ENCODE measurements at regions not wholly inside any gene's neighbourhood (a gene's known extent, or its start where the extent isn't known, plus 50 kb on each side); places are given as distances from the start of the nearest gene placed in this dataset.
A peak's percentile ranks its signal among the peaks of the same experiment; 100 is the strongest.
"Not testable (repeated sequence)": the region's sequence is repeated elsewhere in the genome, so short reads cannot be mapped to it uniquely, and the experiment has no call there.

DNA sequence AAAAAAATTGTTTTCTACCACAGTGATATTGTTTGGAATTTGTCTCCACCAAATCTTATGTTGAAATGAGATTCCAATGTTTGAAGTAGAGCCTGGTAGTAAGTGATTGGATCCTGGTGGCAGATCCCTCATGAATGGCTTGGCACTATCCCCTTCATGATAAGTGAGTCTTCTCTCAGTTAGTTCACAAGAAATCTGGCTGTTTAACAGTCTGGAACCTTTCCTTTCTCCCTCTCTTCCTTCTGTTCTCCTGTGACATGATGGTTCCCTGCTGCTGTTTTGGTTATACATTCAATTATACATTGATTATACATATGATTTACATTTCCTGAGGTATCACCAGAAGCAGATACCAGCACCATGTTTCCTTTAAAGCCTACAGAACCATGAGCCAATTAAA is 442.2 kb downstream of the SLC6A15 start:
- Mint-ChIP-seq H3K4me3 (ENCODE audit: low read depth) (no peak overlapping the region), H3K4me1 (ENCODE audit: low read depth) (no peaks in the 10 kb centered on the region), H3K27me3 (no peaks in the 10 kb centered on the region), H3K9me3 (ENCODE audit: low read depth) (no peaks in the 10 kb centered on the region), H3K36me3 (ENCODE audit: insufficient read depth) (no peaks in the 10 kb centered on the region), H3K27ac (no peak overlapping the region)
- no peak for DNase-seq (ENCODE audit: low spot score, unreplicated experiment)
- TF ChIP-seq, protein P1, sequence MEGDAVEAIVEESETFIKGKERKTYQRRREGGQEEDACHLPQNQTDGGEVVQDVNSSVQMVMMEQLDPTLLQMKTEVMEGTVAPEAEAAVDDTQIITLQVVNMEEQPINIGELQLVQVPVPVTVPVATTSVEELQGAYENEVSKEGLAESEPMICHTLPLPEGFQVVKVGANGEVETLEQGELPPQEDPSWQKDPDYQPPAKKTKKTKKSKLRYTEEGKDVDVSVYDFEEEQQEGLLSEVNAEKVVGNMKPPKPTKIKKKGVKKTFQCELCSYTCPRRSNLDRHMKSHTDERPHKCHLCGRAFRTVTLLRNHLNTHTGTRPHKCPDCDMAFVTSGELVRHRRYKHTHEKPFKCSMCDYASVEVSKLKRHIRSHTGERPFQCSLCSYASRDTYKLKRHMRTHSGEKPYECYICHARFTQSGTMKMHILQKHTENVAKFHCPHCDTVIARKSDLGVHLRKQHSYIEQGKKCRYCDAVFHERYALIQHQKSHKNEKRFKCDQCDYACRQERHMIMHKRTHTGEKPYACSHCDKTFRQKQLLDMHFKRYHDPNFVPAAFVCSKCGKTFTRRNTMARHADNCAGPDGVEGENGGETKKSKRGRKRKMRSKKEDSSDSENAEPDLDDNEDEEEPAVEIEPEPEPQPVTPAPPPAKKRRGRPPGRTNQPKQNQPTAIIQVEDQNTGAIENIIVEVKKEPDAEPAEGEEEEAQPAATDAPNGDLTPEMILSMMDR (IDR thresholded peaks at IDR 0.05; ENCODE audit: unreplicated experiment) = no peak

DNA sequence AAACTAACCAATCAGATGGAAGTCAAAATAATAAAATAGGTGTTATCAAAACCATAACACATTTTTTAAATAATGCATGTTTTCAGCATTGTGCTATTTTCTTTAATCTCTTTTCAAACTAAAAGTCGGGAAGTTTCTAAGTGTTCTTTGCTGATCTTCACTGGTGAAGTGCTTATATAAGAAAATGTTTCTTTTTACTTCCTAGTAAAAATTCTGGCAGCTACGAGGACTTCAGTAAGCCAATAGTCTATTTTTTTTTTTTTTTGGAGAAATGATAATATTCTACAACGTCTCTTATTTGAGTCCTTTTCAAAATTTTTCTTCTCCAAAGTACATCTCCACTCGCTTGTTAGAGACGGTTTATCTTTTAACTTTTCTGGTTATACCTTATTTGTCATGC is 448.0 kb downstream of the SLC6A15 start:
- no peak overlapping the region for H3K27ac Mint-ChIP-seq
- no peaks in the 10 kb centered on the region for H3K27me3 Mint-ChIP-seq
- no peaks in the 10 kb centered on the region for H3K36me3 Mint-ChIP-seq (ENCODE audit: insufficient read depth)
- H3K4me3 Mint-ChIP-seq (ENCODE audit: low read depth) = no peak overlapping the region
- no peak for DNase-seq (ENCODE audit: low spot score, unreplicated experiment)
- no peaks in the 10 kb centered on the region for H3K4me1 Mint-ChIP-seq (ENCODE audit: low read depth)
- TF ChIP-seq, protein P1 (IDR thresholded peaks at IDR 0.05; ENCODE audit: unreplicated experiment) = no peak
- no peaks in the 10 kb centered on the region for H3K9me3 Mint-ChIP-seq (ENCODE audit: low read depth)

DNA sequence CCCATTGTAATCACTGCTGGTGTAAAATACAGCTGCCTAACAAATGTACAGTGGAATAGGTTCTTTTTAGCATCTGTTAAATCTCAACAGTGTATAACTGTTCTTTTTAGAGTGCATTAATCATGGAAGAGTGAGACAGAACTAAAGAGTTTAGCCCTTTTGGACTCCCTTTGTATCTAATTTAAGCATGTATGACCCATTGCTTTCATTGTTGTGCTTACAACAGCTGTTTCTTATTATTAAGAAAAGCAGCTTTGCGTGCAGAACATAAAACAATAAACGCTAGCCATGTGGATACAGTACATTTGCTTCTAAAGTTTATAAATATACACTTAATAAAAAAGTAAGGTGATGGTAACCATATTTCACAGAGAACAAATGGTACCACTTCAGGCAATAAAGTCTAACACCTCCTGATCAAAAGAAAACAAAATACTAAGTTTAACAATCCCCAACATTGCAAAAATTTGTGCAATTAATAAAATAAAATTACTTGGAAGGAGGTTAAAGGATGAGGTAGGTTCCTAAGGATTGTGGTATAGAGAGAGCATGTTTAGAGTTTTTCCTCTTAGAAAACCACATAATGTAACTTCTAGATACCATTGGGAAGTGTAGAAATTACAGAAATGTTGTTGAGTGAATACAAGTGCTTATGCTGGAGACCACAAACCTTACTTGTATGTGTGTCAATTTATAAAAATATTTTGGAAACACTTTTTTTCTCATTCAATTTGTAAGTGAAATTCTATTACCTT is 448.7 kb downstream of the SLC6A15 start:
- Mint-ChIP-seq H3K27me3 (no peaks in the 10 kb centered on the region), H3K4me1 (ENCODE audit: low read depth) (no peaks in the 10 kb centered on the region), H3K27ac (no peak overlapping the region), H3K9me3 (ENCODE audit: low read depth) (no peaks in the 10 kb centered on the region), H3K4me3 (ENCODE audit: low read depth) (no peak overlapping the region), H3K36me3 (ENCODE audit: insufficient read depth) (no peaks in the 10 kb centered on the region)
- TF ChIP-seq, protein P1 (IDR thresholded peaks at IDR 0.05; ENCODE audit: unreplicated experiment) = no peak
- DNase-seq (ENCODE audit: low spot score, unreplicated experiment) = no peak

DNA sequence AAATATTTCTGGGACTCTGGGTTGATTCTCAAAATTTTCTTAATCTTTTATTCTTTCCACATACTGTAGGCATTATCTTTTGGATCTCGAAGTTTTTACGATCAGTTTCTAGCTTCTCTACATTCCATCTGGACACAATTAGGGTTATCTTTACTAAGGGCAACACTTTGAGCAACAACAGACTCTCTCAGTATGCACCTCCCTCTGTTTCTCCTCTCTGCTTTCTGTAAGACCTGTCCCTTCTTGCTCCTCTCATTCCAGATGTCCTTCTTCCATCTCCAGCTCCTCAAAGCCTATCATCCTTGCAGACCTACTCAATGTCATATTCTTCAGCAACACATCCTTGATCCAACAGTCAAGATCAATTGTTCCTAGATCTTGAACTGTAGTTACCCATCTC is 457.0 kb downstream of the SLC6A15 start:
- Mint-ChIP-seq H3K27me3 (no peaks in the 10 kb centered on the region), H3K9me3 (ENCODE audit: low read depth) (no peaks in the 10 kb centered on the region), H3K27ac (no peak overlapping the region), H3K4me1 (ENCODE audit: low read depth) (no peaks in the 10 kb centered on the region), H3K4me3 (ENCODE audit: low read depth) (no peak overlapping the region), H3K36me3 (ENCODE audit: insufficient read depth) (no peaks in the 10 kb centered on the region)
- DNase-seq (ENCODE audit: low spot score, unreplicated experiment) = no peak
- TF ChIP-seq, protein P1 (IDR thresholded peaks at IDR 0.05; ENCODE audit: unreplicated experiment) = no peak

DNA sequence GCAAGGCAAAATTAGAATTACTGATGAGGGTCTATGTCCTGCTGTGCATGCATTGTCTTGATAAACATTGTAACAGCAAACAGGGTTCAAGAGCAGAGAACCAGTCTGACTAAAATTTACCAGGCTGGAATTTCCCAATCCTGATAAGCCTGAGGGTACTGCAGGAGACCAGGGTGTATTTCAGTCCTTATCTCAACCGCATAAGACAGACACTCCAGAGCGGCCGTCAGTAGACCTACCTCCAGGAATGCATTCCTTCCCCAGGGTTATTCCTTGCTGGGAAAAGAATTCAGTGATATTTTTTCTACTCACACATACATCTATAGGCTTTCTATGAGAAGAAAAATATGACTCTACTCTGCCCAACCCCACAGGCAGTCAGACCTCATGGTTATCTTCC is 466.1 kb downstream of the SLC6A15 start:
- not testable (repeated sequence) for H3K36me3 Mint-ChIP-seq (ENCODE audit: insufficient read depth); DNase-seq (ENCODE audit: low spot score, unreplicated experiment); H3K4me3 Mint-ChIP-seq (ENCODE audit: low read depth); H3K9me3 Mint-ChIP-seq (ENCODE audit: low read depth); H3K4me1 Mint-ChIP-seq (ENCODE audit: low read depth); H3K27me3 Mint-ChIP-seq; H3K27ac Mint-ChIP-seq

DNA sequence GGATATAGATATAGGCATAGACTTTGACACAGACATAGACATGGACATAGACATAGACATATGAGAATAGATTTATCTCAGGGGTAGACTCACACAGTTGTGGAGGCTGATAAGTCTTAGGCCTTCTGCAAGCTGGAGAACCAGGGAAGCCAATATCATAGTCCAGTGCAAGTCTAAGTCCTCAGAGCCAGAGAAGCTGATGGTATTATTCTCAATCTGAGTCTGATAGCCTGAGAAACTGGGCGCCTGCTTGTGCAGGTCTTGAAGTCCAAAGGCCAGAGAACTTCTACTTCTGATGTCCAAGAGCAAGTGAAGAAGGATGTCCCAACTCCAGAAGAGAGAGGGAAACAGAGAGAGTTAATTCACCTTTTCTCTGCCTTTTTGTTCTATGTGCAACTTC is 476.5 kb downstream of the SLC6A15 start:
- H3K27me3 Mint-ChIP-seq = no peaks in the 10 kb centered on the region
- no peaks in the 10 kb centered on the region for H3K9me3 Mint-ChIP-seq (ENCODE audit: low read depth)
- no peaks in the 10 kb centered on the region for H3K36me3 Mint-ChIP-seq (ENCODE audit: insufficient read depth)
- no peaks in the 10 kb centered on the region for H3K4me1 Mint-ChIP-seq (ENCODE audit: low read depth)
- H3K4me3 Mint-ChIP-seq (ENCODE audit: low read depth) = no peak overlapping the region
- DNase-seq (ENCODE audit: low spot score, unreplicated experiment) = no peak
- TF ChIP-seq, protein P1 (IDR thresholded peaks at IDR 0.05; ENCODE audit: unreplicated experiment) = no peak
- peak overlapping the region; percentile 40 for H3K27ac Mint-ChIP-seq

Data from progenitor cell of endocrine pancreas (in vitro differentiated cells).